HG03045 (cell line): ENCODE measurements at regions not wholly inside any gene's neighbourhood (a gene's known extent, or its start where the extent isn't known, plus 50 kb on each side); places are given as distances from the start of the nearest gene placed in this dataset.
"Not testable (repeated sequence)": the region's sequence is repeated elsewhere in the genome, so short reads cannot be mapped to it uniquely, and the experiment has no call there.

Experiments
- ATAC-seq: cut with Tn5 transposase; IDR thresholded peaks from one replicate; pipeline ENCODE4 v1.9.1; 2021; ENCODE audit warnings: mild to moderate bottlenecking, moderate library complexity; ENCODE audit not compliant: unreplicated experiment

DNA sequence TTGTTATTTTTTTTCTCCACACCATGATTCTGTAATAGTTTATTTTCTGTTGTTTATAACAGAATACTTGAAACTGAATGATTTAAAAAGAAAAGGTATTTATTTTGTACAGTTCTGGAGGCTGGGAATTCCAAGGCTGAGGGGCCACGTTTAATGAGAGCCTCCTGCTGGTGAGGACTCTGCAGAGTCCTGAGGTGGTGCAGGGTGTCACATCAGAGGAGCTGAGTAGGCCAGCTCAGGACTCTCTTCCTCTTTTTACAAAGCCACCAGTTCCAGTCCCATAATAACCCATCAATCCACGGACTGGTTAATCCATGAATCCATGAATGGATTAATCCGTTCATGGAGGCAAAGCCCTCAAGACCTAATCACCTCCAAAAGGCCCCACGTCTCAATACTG is 71.6 kb downstream of the TFAP2A start:
- ATAC-seq, result no peak

DNA sequence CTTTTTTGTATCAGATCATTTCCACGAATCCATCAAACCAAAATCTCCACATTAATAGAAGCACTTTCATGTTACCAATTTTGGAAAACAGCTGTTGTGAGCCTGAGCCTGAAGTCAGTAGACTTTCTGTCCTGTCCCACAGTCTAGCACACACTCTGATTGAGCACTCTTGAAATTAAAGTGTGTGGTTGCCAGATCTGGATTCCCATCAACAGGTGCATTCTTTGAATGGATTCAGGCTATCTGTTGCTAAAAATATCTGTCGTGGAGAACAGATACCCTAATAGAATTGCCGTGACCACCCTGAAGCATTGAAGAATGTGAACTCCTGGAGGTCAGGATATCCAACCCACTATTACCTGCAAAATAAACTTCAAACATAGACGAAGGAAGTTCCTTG is 73.3 kb downstream of the TFAP2A start:
- ATAC-seq, result no peak

DNA sequence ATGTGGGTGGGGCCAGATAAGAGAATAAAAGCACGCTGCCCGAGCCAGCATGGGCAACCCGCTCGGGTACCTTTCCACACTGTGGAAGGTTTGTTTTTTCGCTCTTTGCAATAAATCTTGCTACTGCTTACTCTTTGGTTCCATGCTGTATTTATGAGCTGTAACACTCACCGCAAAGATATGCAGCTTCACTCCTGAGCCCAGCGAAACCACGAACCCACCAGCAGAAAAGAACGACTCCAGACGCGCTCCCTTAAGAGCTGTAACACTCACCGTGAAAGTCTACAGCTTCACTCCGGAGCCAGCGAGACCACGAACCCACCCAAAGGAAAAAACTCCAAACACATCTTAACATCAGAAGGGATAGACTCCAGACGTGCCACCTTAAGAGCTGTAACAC is 76.7 kb downstream of the TFAP2A start:
- ATAC-seq, result no peak

DNA sequence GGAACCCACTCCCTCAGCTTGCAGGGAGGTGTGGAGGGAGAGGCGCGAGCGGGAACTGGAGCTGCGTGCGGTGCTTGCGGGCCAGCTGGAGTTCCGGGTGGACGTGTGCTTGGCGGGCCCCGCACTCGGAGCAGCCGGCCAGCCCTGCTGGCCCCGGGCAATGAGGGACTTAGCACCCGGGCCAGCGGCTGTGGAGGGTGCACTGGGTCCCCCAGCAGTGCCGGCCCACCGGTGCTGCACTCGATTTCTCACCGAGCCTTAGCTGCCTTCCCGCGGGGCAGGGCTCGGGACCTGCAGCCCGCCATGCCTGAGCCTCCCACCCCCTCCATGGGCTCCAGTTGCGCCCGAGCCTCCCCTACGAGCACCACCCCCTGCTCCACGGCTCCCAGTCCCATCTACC is 77.5 kb downstream of the TFAP2A start:
- not testable (repeated sequence) for ATAC-seq

DNA sequence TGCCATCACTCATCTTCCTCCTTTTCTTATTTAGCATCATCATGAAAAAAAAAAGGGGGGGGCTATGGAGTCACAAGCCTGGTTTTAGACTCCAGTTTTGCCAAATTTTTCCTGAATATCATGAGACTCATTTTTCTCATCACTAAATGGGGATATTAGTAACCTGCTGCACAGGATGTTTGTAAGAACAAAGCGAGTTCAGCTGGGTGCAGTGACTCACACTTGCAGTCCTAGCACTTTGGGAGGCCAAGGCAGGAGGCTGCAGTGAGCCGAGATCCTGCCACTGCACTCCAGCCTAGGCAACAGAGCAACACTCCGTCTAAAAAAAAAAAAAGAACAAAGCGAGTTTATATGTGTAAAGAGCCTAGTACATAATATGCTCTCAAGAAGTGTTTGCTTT is 82.8 kb downstream of the TFAP2A start:
- ATAC-seq, result no peak

DNA sequence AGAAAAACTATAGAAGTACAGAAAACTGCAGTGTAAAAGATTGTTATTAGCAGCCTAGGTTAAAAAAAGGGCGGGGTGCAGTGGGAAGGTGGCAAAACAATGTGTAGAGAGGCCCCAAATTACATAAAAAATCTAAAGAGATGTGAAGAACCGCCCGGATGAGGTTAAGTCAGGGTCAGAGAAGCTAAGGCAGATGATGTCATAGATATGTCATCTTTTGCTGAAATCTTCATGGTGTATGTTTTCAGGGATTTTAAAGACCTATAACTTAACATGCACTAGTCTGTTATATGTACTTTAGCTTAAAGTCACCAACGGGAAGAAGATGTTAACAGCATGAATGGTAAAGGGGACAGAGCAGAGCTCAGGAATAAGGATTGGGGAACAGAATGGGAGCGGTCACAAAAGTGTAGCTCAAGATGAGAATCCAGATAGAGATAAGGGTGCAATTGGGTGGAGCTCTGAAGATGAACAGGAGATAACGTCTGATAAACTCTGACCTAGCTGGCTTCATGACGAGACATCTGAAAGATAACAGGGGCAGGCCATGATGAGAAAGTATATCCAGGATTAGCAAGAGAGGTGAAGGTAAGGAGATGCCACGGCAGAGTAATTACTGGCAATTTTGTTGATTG is 83.4 kb downstream of the TFAP2A start:
- ATAC-seq, result no peak

DNA sequence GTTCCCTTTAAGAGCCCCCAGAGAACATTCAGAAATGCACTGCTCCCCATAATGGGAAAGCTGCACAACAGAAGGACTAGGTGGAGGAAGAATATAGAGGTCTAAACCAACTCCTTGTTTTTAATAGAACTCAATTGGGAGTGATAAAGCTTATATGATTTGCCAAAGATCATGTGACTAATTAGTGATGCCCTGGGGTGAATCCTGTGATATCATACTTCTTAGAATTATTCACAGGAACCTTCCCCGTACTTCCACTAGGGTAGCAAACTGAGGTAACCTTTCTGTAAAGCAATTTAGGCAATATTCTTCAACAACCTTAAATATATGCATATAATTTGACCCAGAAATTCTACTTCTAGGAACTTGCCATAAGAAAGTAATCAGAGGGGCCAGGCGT is 84.4 kb downstream of the TFAP2A start:
- ATAC-seq, result no peak

DNA sequence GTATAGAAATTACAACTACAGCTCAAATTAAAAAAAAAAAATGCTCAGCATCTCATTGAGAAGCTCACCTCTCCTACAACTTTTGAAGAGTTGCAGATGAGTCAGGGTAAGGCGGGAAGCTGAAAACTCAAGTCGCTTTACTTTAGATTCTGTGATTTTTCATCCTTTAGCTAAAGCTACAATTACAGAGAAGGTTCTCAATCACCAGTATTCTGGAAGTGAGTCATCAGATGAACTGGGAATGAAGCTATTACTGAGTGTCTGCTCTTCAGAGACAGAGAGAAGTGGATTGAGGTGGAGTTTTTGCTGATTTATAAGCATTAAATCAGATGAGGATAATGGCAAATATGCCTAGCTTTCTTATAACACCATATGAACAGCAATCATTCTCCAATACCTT is 91.9 kb downstream of the TFAP2A start:
- no peak for ATAC-seq

DNA sequence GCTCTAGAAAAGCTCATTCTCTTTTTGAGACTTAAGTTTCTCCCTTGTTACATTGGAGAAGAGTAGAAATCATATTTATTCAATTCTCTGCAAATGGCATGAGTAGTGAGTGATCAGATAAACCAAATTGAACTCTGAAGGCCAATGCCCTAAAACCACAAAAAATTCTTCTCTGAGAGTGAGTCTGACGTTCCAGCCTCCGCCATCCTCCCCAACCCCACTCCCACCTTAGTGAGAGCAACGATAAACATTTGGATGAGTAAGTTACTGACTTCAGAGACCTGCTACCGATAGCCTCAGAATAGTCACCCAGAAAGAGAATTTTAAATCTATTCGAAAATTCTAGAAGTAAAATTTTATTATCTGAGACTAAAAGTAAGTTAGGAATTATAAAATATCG is 94.6 kb downstream of the TFAP2A start:
- no peak for ATAC-seq

DNA sequence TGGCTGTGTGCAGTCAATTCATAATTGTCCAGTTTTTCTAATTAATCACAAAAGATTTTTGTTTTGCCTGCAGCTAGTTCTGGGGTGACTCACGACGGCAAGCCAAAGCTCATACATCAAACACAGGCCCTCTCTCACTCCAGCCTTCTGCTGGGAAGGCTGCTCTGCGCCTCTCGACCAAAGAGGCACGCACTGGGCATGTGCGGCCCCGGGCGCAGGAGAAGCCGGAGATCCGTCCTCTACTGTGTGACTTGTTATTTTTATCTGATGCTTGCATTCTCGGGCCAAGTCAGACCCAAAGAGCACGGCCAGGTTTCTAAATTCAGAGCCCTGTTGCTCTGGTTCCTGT is 98.5 kb downstream of the TFAP2A start:
- no peak for ATAC-seq

DNA sequence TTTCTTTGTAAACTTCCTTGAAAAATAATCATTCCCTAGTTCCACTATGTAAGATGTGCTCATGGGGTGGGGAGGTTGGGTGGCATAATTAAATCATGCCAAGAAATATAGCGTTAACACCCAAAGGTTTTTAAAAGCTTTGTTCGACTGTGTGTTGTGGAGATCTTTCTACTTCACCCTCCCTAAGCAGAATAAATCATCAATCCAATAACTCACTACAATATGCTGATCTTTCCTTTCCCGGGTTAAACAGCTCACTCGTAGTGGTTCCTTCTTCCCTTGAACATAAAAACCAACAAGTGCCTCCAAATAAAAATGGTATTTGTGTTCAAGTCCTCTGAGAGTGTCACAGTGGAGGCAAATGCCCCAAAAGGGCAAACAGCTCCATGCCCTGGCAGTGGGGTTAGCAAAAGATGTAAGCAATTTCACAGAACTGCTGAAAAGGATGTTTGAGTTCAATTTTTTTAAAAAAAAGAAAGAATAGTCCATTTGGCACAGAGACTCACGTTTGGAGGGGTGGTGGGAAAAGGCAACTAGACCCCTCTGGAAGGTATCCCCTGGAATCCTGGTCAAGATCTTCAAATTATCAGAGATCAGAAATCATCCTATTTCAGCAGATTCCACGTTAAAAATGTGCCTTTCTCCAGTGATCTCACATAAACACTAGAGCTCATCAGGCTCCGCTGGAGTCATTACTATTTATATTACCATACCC is 99.1 kb downstream of the TFAP2A start:
- ATAC-seq, result no peak

DNA sequence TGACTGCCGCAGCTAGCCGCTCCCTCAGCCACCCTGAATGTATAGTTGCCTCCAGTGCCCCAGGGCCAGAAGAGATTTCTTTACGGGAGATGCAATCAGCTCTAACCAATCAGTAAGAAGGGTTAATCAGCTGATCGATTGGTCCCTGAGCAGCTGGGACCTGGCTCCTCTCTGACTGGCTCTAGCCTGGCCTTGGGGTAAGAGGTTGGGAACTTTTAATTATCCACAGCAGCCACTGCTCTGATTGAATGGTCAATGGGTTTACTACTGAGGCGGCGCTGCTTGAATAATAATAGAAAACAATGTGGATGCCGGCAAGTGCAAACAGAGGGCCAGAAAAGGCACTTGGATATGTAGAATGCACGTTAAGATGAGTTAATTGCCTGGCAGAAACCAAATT is 99.8 kb downstream of the TFAP2A start:
- ATAC-seq, result no peak

DNA sequence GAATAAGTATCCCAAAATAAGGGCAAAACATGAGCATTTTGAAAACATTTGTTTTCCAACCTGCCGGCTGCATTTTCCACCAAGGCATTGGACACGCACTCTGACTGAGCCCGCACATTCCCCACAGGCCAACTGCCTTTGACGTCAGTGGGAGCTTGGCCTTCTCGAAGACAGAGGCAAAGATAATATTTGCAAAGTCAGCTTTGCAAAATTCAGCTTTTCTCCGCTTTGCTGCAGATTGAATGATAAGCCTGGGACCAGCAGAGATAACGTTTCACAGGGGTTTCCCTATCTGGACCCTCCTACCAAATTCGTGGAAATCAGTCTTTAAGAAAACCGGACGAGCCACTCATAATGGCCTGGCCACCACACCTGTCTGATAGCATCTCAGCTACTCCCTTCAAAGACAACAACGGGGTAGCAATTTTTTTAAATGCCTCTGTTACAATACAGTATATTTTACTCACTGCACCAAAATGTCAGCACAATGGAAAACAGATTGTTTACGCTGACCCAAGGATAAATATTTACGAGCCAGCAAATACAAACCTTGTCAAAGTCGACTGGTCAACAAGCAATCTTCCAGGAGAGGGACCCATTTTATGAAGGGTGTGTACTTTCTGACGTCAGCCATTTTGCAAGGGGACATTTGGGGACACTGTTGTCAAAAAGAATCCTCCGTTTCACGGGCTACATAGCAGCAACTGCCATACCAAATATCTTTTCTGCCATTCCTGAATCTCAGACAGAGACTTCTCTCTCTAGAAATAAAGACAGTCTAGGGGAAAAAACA is 100.5 kb downstream of the TFAP2A start:
- no peak for ATAC-seq

DNA sequence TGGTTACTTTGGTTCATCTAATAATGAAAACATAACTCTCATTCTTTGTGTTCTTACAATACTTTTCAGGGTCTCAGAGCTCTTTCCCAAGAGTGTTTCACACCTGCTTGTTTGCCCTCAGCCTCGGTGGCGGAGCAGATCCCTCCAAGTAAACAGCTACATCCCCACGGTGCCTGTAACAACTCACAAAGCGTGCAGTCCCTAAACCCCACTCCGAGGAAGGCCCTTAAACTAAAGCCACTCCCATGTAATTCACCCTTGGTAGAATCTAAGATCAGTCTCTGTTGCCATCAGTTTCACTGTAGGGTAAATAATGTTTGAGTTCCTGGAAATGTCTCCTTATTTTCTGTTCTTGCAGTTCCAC is 101.1 kb downstream of the TFAP2A start:
- ATAC-seq, result no peak

DNA sequence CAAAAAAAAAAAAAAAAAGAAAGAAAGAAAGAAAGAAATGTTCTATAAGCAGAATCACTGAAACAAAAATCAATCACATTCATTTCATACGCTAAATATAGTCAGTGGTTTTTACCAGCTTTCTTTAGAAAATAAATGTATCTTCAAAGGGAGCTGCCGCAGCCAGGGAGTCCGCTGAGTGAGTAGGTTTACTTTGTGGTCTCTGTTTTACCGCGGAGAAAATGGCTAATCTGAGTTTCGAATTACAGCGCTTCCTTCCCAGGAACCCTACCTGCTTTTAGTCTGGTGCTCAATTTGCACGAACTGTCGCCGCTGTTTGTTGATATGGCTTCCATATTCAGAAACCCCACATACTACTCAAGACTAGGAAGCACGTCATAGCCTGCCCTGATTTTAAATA is 102.4 kb downstream of the TFAP2A start:
- ATAC-seq, result no peak

DNA sequence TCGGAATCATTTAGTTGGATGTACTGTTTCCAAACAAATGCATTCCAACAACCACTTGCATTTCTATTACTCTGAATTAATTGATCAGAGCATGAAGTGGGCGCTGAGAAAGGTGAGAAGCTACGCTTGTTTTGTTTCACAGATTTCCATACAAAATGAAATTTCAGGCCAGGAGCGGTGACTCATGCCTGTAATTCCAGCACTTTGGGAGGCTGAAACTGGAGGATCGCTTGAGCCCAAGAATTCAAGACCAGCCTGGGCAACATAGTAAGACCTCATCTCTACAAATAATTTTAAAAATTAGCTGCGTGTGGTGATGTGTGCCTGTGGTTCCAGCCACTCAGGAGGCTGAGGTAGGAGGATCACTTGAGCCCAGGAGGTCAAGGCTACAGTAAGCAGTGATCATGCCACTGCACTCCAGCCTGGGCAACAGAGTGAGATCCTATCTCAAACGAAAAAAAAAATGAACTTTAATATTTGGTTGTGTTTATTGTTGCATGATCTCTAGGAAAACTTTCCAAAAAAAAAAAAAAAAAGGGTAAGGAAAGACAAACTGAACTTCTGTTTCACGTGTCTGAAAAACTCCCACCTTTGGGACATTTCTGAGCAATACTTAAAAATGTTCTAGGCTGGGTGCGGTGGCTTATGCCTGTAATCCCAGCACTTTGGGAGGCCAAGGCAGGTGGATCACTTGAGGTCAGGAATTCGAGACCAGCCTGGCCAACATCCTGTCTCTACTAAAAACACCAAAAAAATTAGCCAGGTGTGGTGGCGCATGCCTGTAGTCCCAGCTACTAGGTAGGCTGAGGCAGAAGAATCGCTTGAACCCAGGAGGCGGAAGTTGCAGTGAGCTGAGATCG is 103.1 kb downstream of the TFAP2A start:
- ATAC-seq, result not testable (repeated sequence)

DNA sequence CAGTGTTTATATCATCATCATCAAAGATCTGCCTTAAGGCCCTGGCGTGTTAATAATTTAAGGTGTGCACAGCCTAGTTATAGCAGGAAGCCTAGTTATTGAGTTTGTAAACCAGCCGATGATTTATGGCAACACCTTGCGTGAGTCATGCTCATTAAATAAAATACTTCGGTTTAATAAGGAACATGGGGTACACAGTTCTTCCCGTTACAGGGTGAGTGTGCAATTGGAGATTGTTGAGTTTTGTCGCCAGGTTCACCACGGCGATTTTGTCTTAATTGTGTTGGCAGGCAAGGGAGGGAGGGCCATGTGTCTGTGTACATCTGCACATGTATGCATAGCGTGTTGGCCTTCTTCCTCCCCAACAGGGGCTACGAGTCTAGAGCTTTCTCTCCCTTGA is 104.0 kb downstream of the TFAP2A start:
- ATAC-seq, result no peak

DNA sequence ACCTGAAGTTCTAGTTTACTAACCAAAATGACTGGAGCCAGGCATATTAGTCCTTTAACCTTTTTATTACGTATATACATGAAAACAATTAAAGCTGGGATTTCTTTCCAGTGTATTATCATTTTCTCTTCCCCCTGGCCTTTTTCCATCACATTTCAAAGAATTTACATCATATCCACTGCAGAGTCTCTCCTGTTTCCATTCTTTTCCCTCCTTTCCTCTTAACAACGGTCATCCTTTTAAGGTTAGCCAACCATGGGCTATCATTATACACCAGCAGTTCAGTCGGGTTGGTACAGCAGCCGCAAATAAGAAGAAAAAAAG is 104.6 kb downstream of the TFAP2A start:
- no peak for ATAC-seq

DNA sequence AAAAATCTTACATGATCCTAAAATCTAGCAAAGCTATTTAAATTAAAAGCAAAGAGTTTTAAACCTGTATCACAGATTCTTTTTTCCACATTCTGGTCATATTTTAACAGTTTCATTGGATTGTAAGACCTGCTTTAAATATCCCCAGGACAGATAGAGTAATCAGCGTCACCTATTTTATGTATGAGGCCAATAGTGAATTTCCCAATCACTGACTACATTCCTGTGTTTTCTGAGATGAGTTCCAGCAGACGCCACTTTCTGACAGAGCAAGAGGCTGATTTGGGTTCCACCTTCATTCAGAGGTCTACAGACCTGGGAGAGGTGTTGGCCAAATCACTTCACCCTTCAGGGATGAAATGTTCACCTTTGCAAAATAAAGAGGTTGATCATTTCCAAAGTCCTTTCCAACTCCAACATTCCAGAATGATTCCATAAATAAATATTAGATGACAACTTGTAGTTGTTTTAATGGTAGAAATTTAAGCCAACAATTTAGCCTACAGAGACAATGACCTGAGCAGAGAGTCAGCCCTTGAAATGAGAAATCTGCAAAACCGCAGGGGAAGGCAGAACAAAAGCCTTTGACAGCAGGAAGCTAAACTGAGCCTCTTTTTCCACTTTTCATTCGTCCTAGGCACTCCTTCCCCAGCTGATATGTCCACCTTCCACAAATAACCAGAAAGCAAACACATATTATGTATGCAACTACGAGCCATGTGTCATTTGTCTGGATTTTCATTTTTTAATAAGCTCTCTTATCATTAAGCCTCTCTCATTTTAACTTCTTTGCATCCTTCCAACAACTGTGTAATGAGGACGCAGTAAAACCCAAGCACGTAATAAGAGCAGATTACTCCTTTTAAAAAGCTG is 105.2 kb downstream of the TFAP2A start:
- no peak for ATAC-seq

DNA sequence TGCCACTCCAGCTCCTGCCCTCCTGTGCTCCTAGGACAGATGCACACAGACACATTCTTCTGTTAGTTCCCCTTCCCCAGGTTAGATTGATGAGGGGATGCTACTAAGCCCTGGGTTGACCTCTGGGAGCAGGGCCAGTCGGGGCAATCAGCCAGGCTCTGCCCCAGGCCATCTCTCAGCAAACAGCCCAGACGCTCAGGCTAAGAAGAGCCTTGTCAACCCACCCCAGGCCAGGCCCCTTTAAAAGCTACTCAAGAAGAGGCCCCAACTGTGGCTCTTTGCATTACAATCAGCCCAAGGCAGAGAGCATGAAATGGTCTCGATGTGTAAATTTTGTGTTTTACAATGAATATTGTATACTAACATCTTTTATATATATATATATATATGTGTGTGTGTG is 107.4 kb downstream of the TFAP2A start:
- no peak for ATAC-seq

DNA sequence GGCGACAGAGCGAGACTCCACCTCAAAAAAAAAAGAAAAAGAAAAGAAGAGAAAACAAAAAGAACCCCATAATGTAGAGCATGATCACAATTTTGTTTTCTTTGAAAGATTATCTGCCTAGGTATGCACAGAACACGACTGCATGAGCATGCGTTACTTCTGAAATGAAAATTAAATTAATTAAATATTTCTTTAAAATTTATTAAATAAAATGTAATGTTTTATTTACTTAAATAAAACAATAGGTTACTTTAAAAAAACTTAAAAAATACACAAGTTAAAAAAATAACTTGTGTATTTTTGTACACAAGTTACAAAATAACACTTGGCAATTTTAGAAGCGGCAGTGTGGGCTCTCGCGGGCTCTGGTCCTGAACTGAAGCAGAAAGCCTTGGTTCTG is 107.8 kb downstream of the TFAP2A start:
- no peak for ATAC-seq
